Liver (tissue), 8 donors: ENCODE measurements at regions not wholly inside any gene's neighbourhood (a gene's known extent, or its start where the extent isn't known, plus 50 kb on each side); places are given as distances from the start of the nearest gene placed in this dataset.

Experiments
- DNase-seq: peaks from one replicate; pipeline ENCODE4 v3.0.0-alpha.2; 2017; ENCODE audit warnings: low spot score
- H3K27ac ChIP-seq, 2 donors: one replicate each; pipeline ENCODE4 v1.7.0; 2013; ENCODE audit warnings: inconsistent platforms in 2 of 2, low read length in 2 of 2, control low read depth in 1 of 2, low read depth in 1 of 2, mild to moderate bottlenecking in 1 of 2
- H3K27me3 ChIP-seq, 4 donors: one replicate each; pipeline versions ENCODE4 v1.6.1 to v1.7.0; 2013; ENCODE audit warnings: low read length in 3 of 4, inconsistent platforms in 1 of 4, mild to moderate bottlenecking in 1 of 4, moderate library complexity in 1 of 4; ENCODE audit not compliant: control insufficient read depth in 4 of 4, insufficient read depth in 4 of 4
- H3K36me3 ChIP-seq, 4 donors: one replicate each; pipeline versions ENCODE4 v1.6.1 to v1.7.0; 2013; ENCODE audit warnings: low read length in 3 of 4, mild to moderate bottlenecking in 3 of 4, low read depth in 1 of 4, moderate library complexity in 1 of 4; ENCODE audit not compliant: control insufficient read depth in 4 of 4, insufficient read depth in 3 of 4
- H3K4me1 ChIP-seq, 4 donors: one replicate each; pipeline versions ENCODE4 v1.6.1 to v1.7.0; 2013; ENCODE audit warnings: low read length in 3 of 4, mild to moderate bottlenecking in 3 of 4, moderate library complexity in 1 of 4; ENCODE audit not compliant: control insufficient read depth in 4 of 4, insufficient read depth in 4 of 4
- H3K4me3 ChIP-seq, 3 donors: one replicate each; pipeline versions ENCODE4 v1.6.1 to v1.7.0; 2013; ENCODE audit warnings: low read length in 3 of 3, control low read depth in 1 of 3, low read depth in 1 of 3, mild to moderate bottlenecking in 1 of 3
- H3K9ac ChIP-seq, 2 donors: one replicate each; pipeline ENCODE4 v1.7.0; 2013; ENCODE audit warnings: low read length in 2 of 2, mild to moderate bottlenecking in 2 of 2, moderate library complexity in 2 of 2, control low read depth in 1 of 2, low read depth in 1 of 2
- H3K9me3 ChIP-seq, 4 donors: one replicate each; pipeline versions ENCODE4 v1.6.1 to v1.7.0; 2013; ENCODE audit warnings: low read length in 3 of 4; ENCODE audit not compliant: control insufficient read depth in 4 of 4
- CTCF ChIP-seq: fragments of 150-350 bp; IDR thresholded peaks from 2 replicates; pipeline ENCODE4 v1.5.1; 2017; ENCODE audit warnings: improper control_type of control experiment, low read depth, low read length; ENCODE audit not compliant: missing input control
- EGR1 ChIP-seq, 2 donors: IDR thresholded peaks; 2 replicates each; pipeline ENCODE4 v1.6.1; 2016 to 2018; ENCODE audit warnings: antibody characterized with exemption in 2 of 2, low read depth in 2 of 2
- FOXA1 ChIP-seq: IDR thresholded peaks from 2 replicates; pipeline ENCODE4 v1.6.1; 2016; ENCODE audit warnings: antibody characterized with exemption
- FOXA2 ChIP-seq: IDR thresholded peaks from 2 replicates; pipeline ENCODE4 v1.6.1; 2016; ENCODE audit warnings: antibody characterized with exemption
- GABPA ChIP-seq, 2 donors: IDR thresholded peaks in 1 of 2; conservative IDR thresholded peaks in 1 of 2; 2 replicates each; pipeline ENCODE4 v1.6.1; 2016; ENCODE audit warnings: antibody characterized with exemption in 2 of 2, mild to moderate bottlenecking in 1 of 2, moderate library complexity in 1 of 2
- JUND ChIP-seq, 2 donors: IDR thresholded peaks; 2 replicates each; pipeline ENCODE4 v1.6.1; 2016; ENCODE audit warnings: antibody characterized with exemption in 2 of 2
- NR2F2 ChIP-seq: IDR thresholded peaks from 2 replicates; pipeline ENCODE4 v1.6.1; 2016; ENCODE audit warnings: antibody characterized with exemption
- RAD21 ChIP-seq, 2 donors: IDR thresholded peaks; 2 replicates each; pipeline ENCODE4 v1.6.1; 2016; ENCODE audit warnings: antibody characterized with exemption in 2 of 2, mild to moderate bottlenecking in 2 of 2
- REST ChIP-seq: IDR thresholded peaks from 2 replicates; pipeline ENCODE4 v1.6.1; 2016; ENCODE audit warnings: antibody characterized with exemption, mild to moderate bottlenecking
- RXRA ChIP-seq, 2 donors: IDR thresholded peaks; 2 replicates each; pipeline ENCODE4 v1.6.1; 2017 to 2018; ENCODE audit warnings: antibody characterized with exemption in 2 of 2, mild to moderate bottlenecking in 1 of 2
- SP1 ChIP-seq: IDR thresholded peaks from 2 replicates; pipeline ENCODE4 v1.6.1; 2018; ENCODE audit warnings: antibody characterized with exemption, mild to moderate bottlenecking
- YY1 ChIP-seq: IDR thresholded peaks from 2 replicates; pipeline ENCODE4 v1.6.1; 2016; ENCODE audit warnings: antibody characterized with exemption, mild to moderate bottlenecking
- ZBTB33 ChIP-seq: IDR thresholded peaks from 2 replicates; pipeline ENCODE4 v1.6.1; 2016; ENCODE audit warnings: antibody characterized with exemption
- WGBS: extraction: QIAGEN DNeasy Blood & Tissue Kit; methylation state at CpG from one replicate; pipeline ENCODE4 v1.1.7; 2013; 5-methylcytosine and 5-hydroxymethylcytosine counted together
- TF ChIP-seq, protein P1 (sequence below): IDR thresholded peaks from 2 replicates; pipeline ENCODE4 v1.6.1; 2016; ENCODE audit warnings: antibody characterized with exemption
- donor health status: healthy.
- donor health status: healthy.
- donor health status: healthy.
- donor health status: healthy.
- donor health status: healthy.

DNA sequence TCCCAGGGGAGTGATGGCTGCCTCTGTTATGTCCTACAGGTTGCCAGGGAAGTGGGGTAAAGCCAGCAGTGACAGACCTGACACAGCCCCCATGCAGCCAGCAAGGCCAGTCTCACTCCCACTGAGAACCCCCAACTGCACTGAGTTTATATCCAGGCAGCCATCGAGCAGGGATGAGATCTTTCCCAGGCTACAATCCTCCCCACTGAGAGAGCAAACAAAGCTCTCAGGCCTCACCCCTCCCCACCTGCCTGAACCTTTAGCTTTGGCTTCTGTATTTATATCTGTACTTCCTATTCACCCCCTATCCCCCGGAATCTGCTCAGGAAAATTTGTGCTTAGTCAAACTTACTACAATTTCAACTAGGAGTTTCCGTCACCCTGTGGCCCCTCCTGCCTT is 284.1 kb downstream of the FAM170A start:
- H3K27ac ChIP-seq, result no peak overlapping the region
- no peaks in the 10 kb centered on the region for H3K36me3 ChIP-seq
- no peak overlapping the region for H3K9ac ChIP-seq
- WGBS, result 55% methylated on average over 3 of the region's 3 CpGs
- H3K9me3 ChIP-seq, result no peaks in the 10 kb centered on the region
- no peak for TF ChIP-seq RAD21 (IDR thresholded peaks at IDR 0.05)
- TF ChIP-seq, protein P1, sequence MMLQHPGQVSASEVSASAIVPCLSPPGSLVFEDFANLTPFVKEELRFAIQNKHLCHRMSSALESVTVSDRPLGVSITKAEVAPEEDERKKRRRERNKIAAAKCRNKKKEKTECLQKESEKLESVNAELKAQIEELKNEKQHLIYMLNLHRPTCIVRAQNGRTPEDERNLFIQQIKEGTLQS, result no peak
- TF ChIP-seq NR2F2, result no peak
- TF ChIP-seq REST, result no peak
- TF ChIP-seq JUND (IDR thresholded peaks at IDR 0.05), result no peak
- TF ChIP-seq GABPA (IDR thresholded peaks at IDR 0.05 in 1 of 2, conservative IDR thresholded peaks at IDR 0.05 in 1 of 2), result no peak
- no peak for TF ChIP-seq CTCF
- TF ChIP-seq RXRA (IDR thresholded peaks at IDR 0.05), result no peak
- TF ChIP-seq FOXA1, result no peak
- no peak for TF ChIP-seq ZBTB33
- no peak for TF ChIP-seq EGR1 (IDR thresholded peaks at IDR 0.05; ENCODE audit: low read depth in 2 of 2)
- TF ChIP-seq YY1, result no peak
- TF ChIP-seq SP1, result no peak
- TF ChIP-seq FOXA2, result no peak
- no peak for DNase-seq
- H3K27me3 ChIP-seq, result no peaks in the 10 kb centered on the region
- no peak overlapping the region for H3K4me3 ChIP-seq
- H3K4me1 ChIP-seq, result no peaks in the 10 kb centered on the region

DNA sequence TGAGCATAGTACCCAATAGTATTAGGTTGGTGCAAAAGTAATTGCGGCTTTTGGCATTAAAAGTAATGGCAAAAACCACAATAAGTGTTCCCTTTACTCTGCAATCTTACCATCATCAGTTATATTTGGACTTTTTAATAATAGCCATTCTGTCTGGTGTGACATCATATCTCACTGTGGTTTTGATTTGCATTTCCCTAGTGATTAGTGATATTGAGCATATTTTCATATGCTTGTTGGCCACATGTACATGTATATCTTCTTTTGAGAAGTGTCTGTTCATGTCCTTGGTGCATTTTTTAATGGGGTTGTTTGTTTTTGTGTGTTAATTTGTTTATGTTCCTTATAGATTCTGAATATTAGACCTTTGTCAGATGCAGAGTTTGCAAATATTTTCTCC is 289.9 kb downstream of the FAM170A start:
- 68% methylated on average over 1 of the region's 1 CpG for WGBS
- no peaks in the 10 kb centered on the region for H3K9me3 ChIP-seq
- H3K27ac ChIP-seq, result no peak overlapping the region
- DNase-seq, result no peak
- no peaks in the 10 kb centered on the region for H3K27me3 ChIP-seq
- H3K4me3 ChIP-seq, result no peak overlapping the region
- H3K36me3 ChIP-seq, result no peaks in the 10 kb centered on the region
- no peak overlapping the region for H3K9ac ChIP-seq
- TF ChIP-seq RXRA (IDR thresholded peaks at IDR 0.05), result no peak
- TF ChIP-seq YY1, result no peak
- TF ChIP-seq FOXA2, result no peak
- TF ChIP-seq NR2F2, result no peak
- no peak for TF ChIP-seq JUND (IDR thresholded peaks at IDR 0.05)
- no peak for TF ChIP-seq EGR1 (IDR thresholded peaks at IDR 0.05; ENCODE audit: low read depth in 2 of 2)
- no peaks in the 10 kb centered on the region for H3K4me1 ChIP-seq
